Keratinocyte (primary cell): ENCODE measurements at regions not wholly inside any gene's neighbourhood (a gene's known extent, or its start where the extent isn't known, plus 50 kb on each side); places are given as distances from the start of the nearest gene placed in this dataset.

Experiments
- EZH2 ChIP-seq: IDR thresholded peaks from one replicate; pipeline ENCODE4 v1.6.1; 2012; ENCODE audit warnings: inconsistent platforms, mild to moderate bottlenecking, low read length, moderate library complexity
- TF ChIP-seq, protein P1 (sequence below), 3 experiments: IDR thresholded peaks in 1 of 3; conservative IDR thresholded peaks in 1 of 3; optimal IDR thresholded peaks in 1 of 3; 2 replicates in 2 of 3; 3 replicates in 1 of 3; pipeline versions ENCODE3 to v1.5.1; 2011; ENCODE audit warnings: low read length in 3 of 3, mild to moderate bottlenecking in 3 of 3, moderate library complexity in 2 of 3, control low read depth in 1 of 3, inconsistent platforms in 1 of 3; ENCODE audit not compliant: insufficient read depth in 2 of 3; ENCODE audit errors: extremely low read depth in 1 of 3

DNA sequence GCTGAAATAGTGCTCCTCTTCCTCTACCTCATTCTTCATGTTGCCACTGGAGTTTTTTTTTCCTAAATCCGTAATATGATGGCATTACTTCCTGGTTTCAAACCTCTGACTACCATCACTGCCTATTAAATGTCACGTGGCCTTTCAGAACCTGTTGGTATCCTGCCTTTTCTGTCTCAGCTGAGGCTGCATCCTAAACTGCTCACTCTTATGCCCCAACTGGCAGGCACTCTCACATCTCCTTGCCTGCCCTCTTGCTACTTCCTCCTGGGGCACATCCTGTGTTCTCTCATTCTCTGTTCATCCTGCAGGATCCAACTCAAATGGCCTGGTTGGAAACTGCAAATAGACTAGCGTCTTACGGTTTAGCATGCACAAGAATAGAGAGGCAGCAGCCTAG is 468.1 kb upstream of the FANCL start:
- TF ChIP-seq, protein P1, sequence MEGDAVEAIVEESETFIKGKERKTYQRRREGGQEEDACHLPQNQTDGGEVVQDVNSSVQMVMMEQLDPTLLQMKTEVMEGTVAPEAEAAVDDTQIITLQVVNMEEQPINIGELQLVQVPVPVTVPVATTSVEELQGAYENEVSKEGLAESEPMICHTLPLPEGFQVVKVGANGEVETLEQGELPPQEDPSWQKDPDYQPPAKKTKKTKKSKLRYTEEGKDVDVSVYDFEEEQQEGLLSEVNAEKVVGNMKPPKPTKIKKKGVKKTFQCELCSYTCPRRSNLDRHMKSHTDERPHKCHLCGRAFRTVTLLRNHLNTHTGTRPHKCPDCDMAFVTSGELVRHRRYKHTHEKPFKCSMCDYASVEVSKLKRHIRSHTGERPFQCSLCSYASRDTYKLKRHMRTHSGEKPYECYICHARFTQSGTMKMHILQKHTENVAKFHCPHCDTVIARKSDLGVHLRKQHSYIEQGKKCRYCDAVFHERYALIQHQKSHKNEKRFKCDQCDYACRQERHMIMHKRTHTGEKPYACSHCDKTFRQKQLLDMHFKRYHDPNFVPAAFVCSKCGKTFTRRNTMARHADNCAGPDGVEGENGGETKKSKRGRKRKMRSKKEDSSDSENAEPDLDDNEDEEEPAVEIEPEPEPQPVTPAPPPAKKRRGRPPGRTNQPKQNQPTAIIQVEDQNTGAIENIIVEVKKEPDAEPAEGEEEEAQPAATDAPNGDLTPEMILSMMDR (optimal IDR thresholded peaks at IDR 0.05 in 1 of 3, IDR thresholded peaks at IDR 0.05 in 1 of 3, conservative IDR thresholded peaks at IDR 0.05 in 1 of 3; ENCODE audit: extremely low read depth in 1 of 3, insufficient read depth in 2 of 3, low read length in 3 of 3) = no peak
- no peak for TF ChIP-seq EZH2
